Endothelial cell (in vitro differentiated cells): ENCODE measurements at regions not wholly inside any gene's neighbourhood (a gene's known extent, or its start where the extent isn't known, plus 50 kb on each side); places are given as distances from the start of the nearest gene placed in this dataset.

Experiments
- DNase-seq: peaks from one replicate; pipeline ENCODE4 v3.0.0; 2021; ENCODE audit warnings: low spot score
- H3K27ac Mint-ChIP-seq: one replicate; pipeline ENCODE4 v1.8.0; 2021; ENCODE audit warnings: mixed read lengths, inconsistent platforms; ENCODE audit not compliant: unreplicated experiment
- H3K27me3 Mint-ChIP-seq: one replicate; pipeline ENCODE4 v1.8.0; 2021; ENCODE audit warnings: mild to moderate bottlenecking, moderate library complexity, mixed read lengths, inconsistent platforms; ENCODE audit not compliant: unreplicated experiment
- H3K36me3 Mint-ChIP-seq: one replicate; pipeline ENCODE4 v1.8.0; 2021; ENCODE audit warnings: mild to moderate bottlenecking, low read depth, mixed read lengths, inconsistent platforms; ENCODE audit not compliant: unreplicated experiment
- H3K4me1 Mint-ChIP-seq: one replicate; pipeline ENCODE4 v1.8.0; 2021; ENCODE audit warnings: mild to moderate bottlenecking, mixed read lengths, inconsistent platforms; ENCODE audit not compliant: unreplicated experiment
- H3K4me3 Mint-ChIP-seq: one replicate; pipeline ENCODE4 v1.8.0; 2021; ENCODE audit warnings: mild to moderate bottlenecking, mixed read lengths, inconsistent platforms; ENCODE audit not compliant: unreplicated experiment
- H3K9me3 Mint-ChIP-seq: one replicate; pipeline ENCODE4 v1.8.0; 2021; ENCODE audit warnings: mixed read lengths, inconsistent platforms; ENCODE audit not compliant: unreplicated experiment
- CTCF ChIP-seq: fragments of 200-600 bp; sonication (generic); IDR thresholded peaks from one replicate; pipeline ENCODE4 v1.5.0; 2021; ENCODE audit warnings: antibody characterized with exemption; ENCODE audit not compliant: unreplicated experiment

GRCh38 chr7:88688222-88688621, 71.3 kb upstream of the ZNF804B start:
- no peak overlapping the region for H3K27ac Mint-ChIP-seq
- no peak for DNase-seq
- H3K4me1 Mint-ChIP-seq, result no peaks in the 10 kb centered on the region
- no peaks in the 10 kb centered on the region for H3K9me3 Mint-ChIP-seq
- no peak for TF ChIP-seq CTCF
- H3K4me3 Mint-ChIP-seq, result no peak overlapping the region
- no peaks in the 10 kb centered on the region for H3K27me3 Mint-ChIP-seq
- H3K36me3 Mint-ChIP-seq, result no peaks in the 10 kb centered on the region

GRCh38 chr7:88686468-88687229, 72.9 kb upstream of the ZNF804B start:
- DNase-seq, result no peak
- TF ChIP-seq CTCF, result no peak
- Mint-ChIP-seq H3K36me3 (no peaks in the 10 kb centered on the region), H3K27me3 (no peaks in the 10 kb centered on the region), H3K9me3 (no peaks in the 10 kb centered on the region), H3K27ac (no peak overlapping the region), H3K4me1 (no peaks in the 10 kb centered on the region), H3K4me3 (no peak overlapping the region)

- no peak for DNase-seq
- no peak for TF ChIP-seq CTCF
- H3K27ac Mint-ChIP-seq, result no peak overlapping the region
- no peaks in the 10 kb centered on the region for H3K27me3 Mint-ChIP-seq
- H3K4me1 Mint-ChIP-seq, result no peaks in the 10 kb centered on the region
- H3K36me3 Mint-ChIP-seq, result no peaks in the 10 kb centered on the region
- no peak overlapping the region for H3K4me3 Mint-ChIP-seq
- H3K9me3 Mint-ChIP-seq, result no peaks in the 10 kb centered on the region
Observed at GRCh38 chr7:88681682-88682081, 77.8 kb upstream of the ZNF804B start.

- Mint-ChIP-seq H3K27ac (no peak overlapping the region), H3K36me3 (no peaks in the 10 kb centered on the region), H3K4me1 (no peaks in the 10 kb centered on the region), H3K27me3 (peaks cover 2% of the 10 kb centered on the region), H3K9me3 (no peaks in the 10 kb centered on the region), H3K4me3 (no peak overlapping the region)
- DNase-seq, result no peak
- TF ChIP-seq CTCF, result no peak
Observed at GRCh38 chr7:88670536-88670935, 89.0 kb upstream of the ZNF804B start.

GRCh38 chr7:88669913-88670312, 89.6 kb upstream of the ZNF804B start:
- Mint-ChIP-seq H3K36me3 (no peaks in the 10 kb centered on the region), H3K27me3 (peaks cover 2% of the 10 kb centered on the region), H3K9me3 (no peaks in the 10 kb centered on the region), H3K27ac (no peak overlapping the region), H3K4me1 (no peaks in the 10 kb centered on the region), H3K4me3 (no peak overlapping the region)
- no peak for TF ChIP-seq CTCF
- no peak for DNase-seq
